ENCODE measurements at regions not wholly inside any gene's neighbourhood (a gene's known extent, or its start where the extent isn't known, plus 50 kb on each side); places are given as distances from the start of the nearest gene placed in this dataset.
"Not testable (repeated sequence)": the region's sequence is repeated elsewhere in the genome, so short reads cannot be mapped to it uniquely, and the experiment has no call there.

- DNase-seq (ENCODE audit: low spot score), result no peak
These were observed 117.5 kb upstream of the MEIS1 start for GRCh38 chr2:66317268-66317890.

GRCh38 chr2:66306483-66306882, 128.4 kb upstream of the MEIS1 start:
- no peak for DNase-seq (ENCODE audit: low spot score)

- no peak for DNase-seq (ENCODE audit: low spot score)
These were observed 129.2 kb upstream of the MEIS1 start for GRCh38 chr2:66305718-66306117.

- DNase-seq (ENCODE audit: low spot score), result no peak
These were observed 131.5 kb upstream of the MEIS1 start for GRCh38 chr2:66303471-66303870.

GRCh38 chr2:66301767-66302140, 133.2 kb upstream of the MEIS1 start:
- no peak for DNase-seq (ENCODE audit: low spot score)

- no peak for DNase-seq (ENCODE audit: low spot score)
These were observed 133.7 kb upstream of the MEIS1 start for GRCh38 chr2:66301022-66301766.

- no peak for DNase-seq (ENCODE audit: low spot score)
These were observed 151.1 kb upstream of the MEIS1 start for GRCh38 chr2:66283787-66284186.

- no peak for DNase-seq (ENCODE audit: low spot score)
These were observed 152.9 kb upstream of the MEIS1 start for GRCh38 chr2:66281980-66282379.

- DNase-seq (ENCODE audit: low spot score), result no peak
These were observed 155.9 kb upstream of the MEIS1 start for GRCh38 chr2:66279024-66279423.

GRCh38 chr2:66275984-66276383, 158.9 kb upstream of the MEIS1 start:
- no peak for DNase-seq (ENCODE audit: low spot score)

GRCh38 chr2:66273933-66274490, 160.9 kb upstream of the MEIS1 start:
- DNase-seq (ENCODE audit: low spot score), result no peak

- no peak for DNase-seq (ENCODE audit: low spot score)
These were observed 162.2 kb upstream of the MEIS1 start for GRCh38 chr2:66272751-66273150.

GRCh38 chr2:66271777-66272176, 163.1 kb upstream of the MEIS1 start:
- DNase-seq (ENCODE audit: low spot score), result no peak

- DNase-seq (ENCODE audit: low spot score), result no peak
These were observed 164.7 kb upstream of the MEIS1 start for GRCh38 chr2:66270247-66270646.

GRCh38 chr2:66269166-66269565, 165.8 kb upstream of the MEIS1 start:
- no peak for DNase-seq (ENCODE audit: low spot score)

- DNase-seq (ENCODE audit: low spot score), result no peak
These were observed 166.2 kb upstream of the MEIS1 start for GRCh38 chr2:66268756-66269155.

- no peak for DNase-seq (ENCODE audit: low spot score)
These were observed 170.6 kb upstream of the MEIS1 start for GRCh38 chr2:66264354-66264753.

- DNase-seq (ENCODE audit: low spot score), result no peak
These were observed 179.1 kb upstream of the MEIS1 start for GRCh38 chr2:66255867-66256266.

GRCh38 chr2:66255136-66255535, 179.8 kb upstream of the MEIS1 start:
- no peak for DNase-seq (ENCODE audit: low spot score)

- no peak for DNase-seq (ENCODE audit: low spot score)
These were observed 181.9 kb upstream of the MEIS1 start for GRCh38 chr2:66253066-66253465.

- DNase-seq (ENCODE audit: low spot score), result no peak
These were observed 182.8 kb upstream of the MEIS1 start for GRCh38 chr2:66252109-66252508.

GRCh38 chr2:66251573-66251972, 183.4 kb upstream of the MEIS1 start:
- DNase-seq (ENCODE audit: low spot score), result no peak

GRCh38 chr2:66249089-66249488, 185.8 kb upstream of the MEIS1 start:
- DNase-seq (ENCODE audit: low spot score), result not testable (repeated sequence)

- DNase-seq (ENCODE audit: low spot score), result not testable (repeated sequence)
These were observed 191.1 kb upstream of the MEIS1 start for GRCh38 chr2:66243809-66244208.
